Activated T-cell treated with anti-CD3 and anti-CD28 coated beads, Interleukin-2, amount 50 U/mL, for 24 hours (primary cell): ENCODE measurements at regions not wholly inside any gene's neighbourhood (a gene's known extent, or its start where the extent isn't known, plus 50 kb on each side); places are given as distances from the start of the nearest gene placed in this dataset.
"Not testable (repeated sequence)": the region's sequence is repeated elsewhere in the genome, so short reads cannot be mapped to it uniquely, and the experiment has no call there.

Experiments
- DNase-seq: peaks from one replicate; pipeline ENCODE4 v3.0.0-alpha.2; 2020
- H3K27ac Mint-ChIP-seq: 2 replicates; pipeline ENCODE4 v1.8.0; 2020; ENCODE audit warnings: mild to moderate bottlenecking, mixed read lengths
- H3K27me3 Mint-ChIP-seq: 2 replicates; pipeline ENCODE4 v1.8.0; 2020; ENCODE audit warnings: mixed read lengths
- H3K36me3 Mint-ChIP-seq: 2 replicates; pipeline ENCODE4 v1.8.0; 2020; ENCODE audit warnings: low read depth, mixed read lengths
- H3K4me1 Mint-ChIP-seq: 2 replicates; pipeline ENCODE4 v1.8.0; 2020; ENCODE audit warnings: low read depth, mixed read lengths
- H3K4me3 Mint-ChIP-seq: 2 replicates; pipeline ENCODE4 v1.8.0; 2020; ENCODE audit warnings: mild to moderate bottlenecking, moderate library complexity, mixed read lengths
- H3K9me3 Mint-ChIP-seq: 2 replicates; pipeline ENCODE4 v1.8.0; 2020; ENCODE audit warnings: mixed read lengths

- Mint-ChIP-seq H3K4me1 (no peaks in the 10 kb centered on the region), H3K36me3 (no peaks in the 10 kb centered on the region), H3K4me3 (no peak overlapping the region), H3K27ac (no peak overlapping the region), H3K27me3 (peaks cover 2% of the 10 kb centered on the region), H3K9me3 (no peaks in the 10 kb centered on the region)
- no peak for DNase-seq
Observed at GRCh38 chr5:163696579-163696887, 191.1 kb downstream of the MAT2B start.

GRCh38 chr5:163706053-163706771, 200.8 kb downstream of the MAT2B start:
- no peaks in the 10 kb centered on the region for H3K9me3 Mint-ChIP-seq

GRCh38 chr5:163712011-163712410, 206.6 kb downstream of the MAT2B start:
- H3K4me1 Mint-ChIP-seq = no peaks in the 10 kb centered on the region
- H3K27me3 Mint-ChIP-seq = no peaks in the 10 kb centered on the region
- H3K4me3 Mint-ChIP-seq = no peak overlapping the region
- H3K9me3 Mint-ChIP-seq = peaks cover 2% of the 10 kb centered on the region
- DNase-seq = no peak
- no peaks in the 10 kb centered on the region for H3K36me3 Mint-ChIP-seq
- no peak overlapping the region for H3K27ac Mint-ChIP-seq

More at GRCh38 chr5:163706053-163706771, 200.8 kb downstream of the MAT2B start:
- no peak for DNase-seq
- no peak overlapping the region for H3K27ac Mint-ChIP-seq
- H3K4me3 Mint-ChIP-seq = no peak overlapping the region
- no peaks in the 10 kb centered on the region for H3K27me3 Mint-ChIP-seq
- no peaks in the 10 kb centered on the region for H3K4me1 Mint-ChIP-seq
- H3K36me3 Mint-ChIP-seq = no peaks in the 10 kb centered on the region

- Mint-ChIP-seq H3K36me3 (no peaks in the 10 kb centered on the region), H3K27ac (no peak overlapping the region), H3K4me3 (no peak overlapping the region), H3K4me1 (no peaks in the 10 kb centered on the region), H3K9me3 (peaks cover 2% of the 10 kb centered on the region), H3K27me3 (no peaks in the 10 kb centered on the region)
- no peak for DNase-seq
Observed at GRCh38 chr5:163718272-163718671, 212.9 kb downstream of the MAT2B start.

- Mint-ChIP-seq H3K27me3 (no peaks in the 10 kb centered on the region), H3K4me3 (no peak overlapping the region), H3K27ac (no peak overlapping the region), H3K4me1 (no peaks in the 10 kb centered on the region), H3K9me3 (peaks cover 2% of the 10 kb centered on the region), H3K36me3 (no peaks in the 10 kb centered on the region)
- DNase-seq = no peak
Observed at GRCh38 chr5:163724305-163724704, 218.9 kb downstream of the MAT2B start.

- Mint-ChIP-seq H3K4me1 (no peaks in the 10 kb centered on the region), H3K4me3 (no peak overlapping the region), H3K36me3 (no peaks in the 10 kb centered on the region), H3K27ac (no peak overlapping the region), H3K27me3 (no peaks in the 10 kb centered on the region), H3K9me3 (peaks cover 2% of the 10 kb centered on the region)
- DNase-seq = no peak
Observed at GRCh38 chr5:163727028-163727427, 221.6 kb downstream of the MAT2B start.

GRCh38 chr5:163730206-163730756, 224.9 kb downstream of the MAT2B start:
- Mint-ChIP-seq H3K36me3 (no peaks in the 10 kb centered on the region), H3K27me3 (no peaks in the 10 kb centered on the region), H3K4me1 (no peaks in the 10 kb centered on the region), H3K27ac (no peak overlapping the region), H3K9me3 (peaks cover 2% of the 10 kb centered on the region), H3K4me3 (no peak overlapping the region)
- DNase-seq = no peak

GRCh38 chr5:163731256-163731655, 225.8 kb downstream of the MAT2B start:
- Mint-ChIP-seq H3K27me3 (no peaks in the 10 kb centered on the region), H3K9me3 (peaks cover 2% of the 10 kb centered on the region)

GRCh38 chr5:163735069-163735468, 229.7 kb downstream of the MAT2B start:
- Mint-ChIP-seq H3K27me3 (no peaks in the 10 kb centered on the region), H3K27ac (no peak overlapping the region), H3K36me3 (no peaks in the 10 kb centered on the region), H3K4me1 (no peaks in the 10 kb centered on the region), H3K4me3 (no peak overlapping the region), H3K9me3 (no peaks in the 10 kb centered on the region)
- DNase-seq = no peak

More at GRCh38 chr5:163731256-163731655, 225.8 kb downstream of the MAT2B start:
- no peaks in the 10 kb centered on the region for H3K4me1 Mint-ChIP-seq
- no peak overlapping the region for H3K4me3 Mint-ChIP-seq
- H3K36me3 Mint-ChIP-seq = no peaks in the 10 kb centered on the region
- DNase-seq = no peak
- H3K27ac Mint-ChIP-seq = no peak overlapping the region

GRCh38 chr5:163747586-163747985, 242.2 kb downstream of the MAT2B start:
- Mint-ChIP-seq H3K4me3 (no peak overlapping the region), H3K36me3 (no peaks in the 10 kb centered on the region), H3K27me3 (no peaks in the 10 kb centered on the region), H3K9me3 (peaks cover 9% of the 10 kb centered on the region), H3K27ac (no peak overlapping the region), H3K4me1 (no peaks in the 10 kb centered on the region)
- DNase-seq = no peak

GRCh38 chr5:163748934-163749333, 243.5 kb downstream of the MAT2B start:
- Mint-ChIP-seq H3K9me3 (peaks cover 9% of the 10 kb centered on the region), H3K4me1 (no peaks in the 10 kb centered on the region), H3K27ac (no peak overlapping the region), H3K27me3 (no peaks in the 10 kb centered on the region), H3K36me3 (no peaks in the 10 kb centered on the region), H3K4me3 (no peak overlapping the region)
- no peak for DNase-seq

GRCh38 chr5:163750415-163750814, 245.0 kb downstream of the MAT2B start:
- DNase-seq, H3K4me1 Mint-ChIP-seq, H3K27me3 Mint-ChIP-seq, H3K9me3 Mint-ChIP-seq, H3K27ac Mint-ChIP-seq, H3K4me3 Mint-ChIP-seq, H3K36me3 Mint-ChIP-seq: not testable (repeated sequence)

- Mint-ChIP-seq H3K4me1 (no peaks in the 10 kb centered on the region), H3K9me3 (peaks cover 5% of the 10 kb centered on the region), H3K4me3 (no peak overlapping the region), H3K36me3 (no peaks in the 10 kb centered on the region), H3K27me3 (no peaks in the 10 kb centered on the region), H3K27ac (no peak overlapping the region)
- no peak for DNase-seq
Observed at GRCh38 chr5:163755505-163755904, 250.1 kb downstream of the MAT2B start.

GRCh38 chr5:163756170-163756569, 250.8 kb downstream of the MAT2B start:
- H3K4me1 Mint-ChIP-seq = no peaks in the 10 kb centered on the region

GRCh38 chr5:163757344-163757743, 251.9 kb downstream of the MAT2B start:
- Mint-ChIP-seq H3K27me3 (no peaks in the 10 kb centered on the region), H3K4me1 (no peaks in the 10 kb centered on the region), H3K4me3 (no peak overlapping the region), H3K36me3 (no peaks in the 10 kb centered on the region), H3K9me3 (no peaks in the 10 kb centered on the region), H3K27ac (no peak overlapping the region)
- DNase-seq = no peak

More at GRCh38 chr5:163756170-163756569, 250.8 kb downstream of the MAT2B start:
- H3K36me3 Mint-ChIP-seq = no peaks in the 10 kb centered on the region
- H3K9me3 Mint-ChIP-seq = peaks cover 2% of the 10 kb centered on the region
- no peak overlapping the region for H3K27ac Mint-ChIP-seq
- no peak overlapping the region for H3K4me3 Mint-ChIP-seq
- no peaks in the 10 kb centered on the region for H3K27me3 Mint-ChIP-seq
- no peak for DNase-seq
